ENCODE measurements at regions not wholly inside any gene's neighbourhood (a gene's known extent, or its start where the extent isn't known, plus 50 kb on each side); places are given as distances from the start of the nearest gene placed in this dataset.
"Not testable (repeated sequence)": the region's sequence is repeated elsewhere in the genome, so short reads cannot be mapped to it uniquely, and the experiment has no call there.

DNA sequence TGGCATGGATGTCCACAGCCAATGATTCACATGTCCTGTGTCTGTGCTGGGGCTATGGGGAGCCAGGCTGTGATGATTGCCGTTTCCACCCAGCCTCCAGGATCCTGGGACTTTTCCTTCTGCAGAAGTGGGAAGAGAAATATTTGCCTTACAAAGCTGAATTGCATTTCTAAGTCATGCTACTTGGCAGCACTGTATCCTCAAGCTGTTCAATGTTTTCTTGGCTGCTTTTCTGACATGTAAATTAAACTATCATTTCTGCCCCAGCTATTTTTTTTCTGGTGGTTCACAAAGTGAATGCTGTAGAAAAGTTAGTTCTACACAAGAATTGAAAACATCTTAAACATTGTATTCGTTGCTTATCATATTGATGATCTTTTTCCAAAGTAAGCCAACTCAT, 51.9 kb upstream of the TCERG1L start:
- no peak for DNase-seq (ENCODE audit: low read depth in 2 of 2)

GRCh38 chr10:131371571-131371970, 60.0 kb upstream of the TCERG1L start:
- DNase-seq (ENCODE audit: low read depth in 2 of 2), result no peak

GRCh38 chr10:131381576-131381975, 70.1 kb upstream of the TCERG1L start:
- DNase-seq (ENCODE audit: low read depth in 2 of 2), result no peak

- DNase-seq (ENCODE audit: low read depth in 2 of 2), result not testable (repeated sequence)
Measured at GRCh38 chr10:131385161-131385872, 73.8 kb upstream of the TCERG1L start.

GRCh38 chr10:131387018-131387529, 75.6 kb upstream of the TCERG1L start:
- DNase-seq (ENCODE audit: low read depth in 2 of 2), result no peak

DNA sequence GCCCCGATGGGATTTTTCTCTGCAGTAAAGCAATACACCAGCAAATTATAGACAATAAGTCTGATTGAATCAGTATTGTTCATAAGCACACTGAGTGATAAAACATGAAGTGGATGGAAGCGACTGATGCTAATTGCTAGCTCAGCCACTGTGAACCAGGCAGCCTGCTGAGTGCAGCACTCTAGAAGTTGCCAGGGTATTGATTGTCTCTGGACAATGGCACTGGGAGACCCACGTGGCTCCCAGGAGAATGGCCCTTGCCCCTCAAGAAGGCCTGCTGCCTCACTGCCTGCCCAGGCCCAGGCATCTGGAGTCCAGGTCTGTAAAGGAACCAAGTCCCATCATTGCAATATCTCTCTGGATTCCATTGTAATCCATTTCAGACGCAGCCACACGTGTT, 80.4 kb upstream of the TCERG1L start:
- DNase-seq (ENCODE audit: low read depth in 2 of 2), result no peak

DNA sequence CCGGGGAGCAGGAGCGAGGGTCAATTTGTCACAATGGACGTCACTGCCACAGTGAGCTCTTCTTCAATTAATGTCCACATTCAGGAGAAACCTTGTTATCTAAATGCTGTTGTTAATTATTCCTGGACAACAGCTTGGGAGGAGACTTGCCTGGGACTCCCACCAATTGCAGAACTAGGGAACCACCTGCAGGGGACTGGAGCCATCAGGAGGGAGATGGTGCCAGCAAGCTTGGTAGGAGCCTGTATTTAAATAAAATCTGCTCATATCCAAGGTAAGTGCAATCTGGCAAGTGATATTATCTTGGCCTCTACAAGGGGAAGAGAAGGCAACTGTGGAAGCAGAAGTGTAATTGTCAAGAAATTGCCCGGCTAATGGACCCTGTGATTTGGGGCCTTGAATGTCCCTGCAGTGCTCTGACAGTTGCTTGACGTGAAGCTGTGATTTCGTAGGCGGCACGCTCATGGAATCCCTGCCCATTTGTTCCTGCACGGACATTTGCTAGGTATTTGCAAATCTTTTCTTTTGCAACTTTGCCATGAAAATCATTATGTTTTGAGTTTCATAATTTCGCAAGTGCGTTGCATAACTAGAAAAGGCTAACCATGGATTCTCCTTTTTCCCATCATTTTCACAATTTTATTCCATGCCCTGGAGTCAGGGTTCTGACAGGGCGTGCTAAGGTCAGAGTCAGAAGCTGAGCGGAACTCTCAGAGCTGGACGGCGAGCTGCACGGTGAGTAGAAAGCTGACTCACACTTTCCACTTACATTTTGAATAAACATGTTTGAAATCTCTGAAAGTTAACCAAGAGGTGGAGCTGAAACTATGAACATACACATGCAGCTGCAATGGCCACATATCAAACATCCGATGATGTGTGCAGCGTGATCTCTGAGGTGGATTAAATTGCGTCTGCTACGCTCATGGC, 84.9 kb upstream of the TCERG1L start:
- no peak for DNase-seq (ENCODE audit: low read depth in 2 of 2)

- no peak for DNase-seq (ENCODE audit: low read depth in 2 of 2)
Measured at GRCh38 chr10:131398166-131398565, 86.6 kb upstream of the TCERG1L start.

DNA sequence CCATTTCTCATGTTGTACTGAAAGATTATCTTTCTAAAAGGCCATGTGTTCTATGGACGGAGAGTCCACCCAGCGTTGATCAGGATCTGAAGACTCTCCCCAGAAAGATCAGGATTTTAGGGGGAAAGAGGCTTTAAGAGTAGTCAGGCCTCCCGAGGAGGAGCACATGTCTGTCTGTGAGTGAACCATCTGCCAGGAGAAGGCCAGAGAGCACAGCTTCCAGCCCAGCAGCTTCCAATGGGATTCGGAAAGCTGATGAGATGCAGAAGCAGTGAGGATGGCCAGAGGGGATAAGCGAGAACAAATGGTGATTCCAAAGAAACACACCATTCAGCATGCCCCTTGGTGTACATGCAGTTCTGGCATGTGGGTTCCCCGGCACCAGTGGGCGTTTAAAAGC, 88.5 kb upstream of the TCERG1L start:
- DNase-seq (ENCODE audit: low read depth in 2 of 2), result no peak

- DNase-seq (ENCODE audit: low read depth in 2 of 2), result no peak
Measured at GRCh38 chr10:131400513-131400912, 89.0 kb upstream of the TCERG1L start.

- DNase-seq (ENCODE audit: low read depth in 2 of 2), result no peak
Measured at GRCh38 chr10:131402771-131403650, 91.5 kb upstream of the TCERG1L start.

- no peak for DNase-seq (ENCODE audit: low read depth in 2 of 2)
Measured at GRCh38 chr10:131403936-131404335, 92.4 kb upstream of the TCERG1L start.

GRCh38 chr10:131404886-131405285, 93.4 kb upstream of the TCERG1L start:
- DNase-seq (ENCODE audit: low read depth in 2 of 2), result no peak

DNA sequence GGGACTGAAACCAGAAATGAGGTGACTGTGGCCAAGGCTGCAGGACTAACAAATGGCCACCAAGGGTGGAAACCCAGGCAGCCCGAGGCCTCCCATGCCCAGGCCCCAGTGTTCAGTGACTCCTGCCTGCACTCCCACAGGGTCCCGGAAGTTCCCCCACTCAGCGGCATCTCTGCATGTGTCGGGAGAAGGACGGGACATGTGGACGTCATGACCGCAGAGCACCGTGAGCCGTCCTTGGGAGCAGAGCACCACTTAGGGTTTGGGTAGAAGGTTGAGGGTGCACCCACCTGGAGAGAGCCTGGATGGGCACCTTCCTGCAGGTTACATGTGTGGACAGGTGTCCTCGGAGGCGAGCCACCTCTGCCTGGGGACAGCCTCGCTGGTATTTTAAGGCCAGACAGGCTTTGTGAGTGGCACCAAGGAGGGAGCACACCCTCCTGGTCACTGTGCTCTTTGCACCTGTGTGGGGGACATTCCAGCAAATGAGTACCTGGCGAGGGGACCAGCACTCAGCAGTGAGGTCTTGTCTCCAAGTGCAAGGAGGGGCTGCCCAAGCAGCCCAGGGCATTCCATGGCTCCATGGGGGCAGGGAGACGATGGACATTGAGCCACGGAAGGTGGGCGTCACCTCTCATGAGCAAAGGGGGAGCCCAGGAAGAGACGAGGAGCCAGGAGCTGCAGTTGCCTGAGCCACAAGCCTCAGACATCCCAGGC, 95.3 kb upstream of the TCERG1L start:
- no peak for DNase-seq (ENCODE audit: low read depth in 2 of 2)

DNA sequence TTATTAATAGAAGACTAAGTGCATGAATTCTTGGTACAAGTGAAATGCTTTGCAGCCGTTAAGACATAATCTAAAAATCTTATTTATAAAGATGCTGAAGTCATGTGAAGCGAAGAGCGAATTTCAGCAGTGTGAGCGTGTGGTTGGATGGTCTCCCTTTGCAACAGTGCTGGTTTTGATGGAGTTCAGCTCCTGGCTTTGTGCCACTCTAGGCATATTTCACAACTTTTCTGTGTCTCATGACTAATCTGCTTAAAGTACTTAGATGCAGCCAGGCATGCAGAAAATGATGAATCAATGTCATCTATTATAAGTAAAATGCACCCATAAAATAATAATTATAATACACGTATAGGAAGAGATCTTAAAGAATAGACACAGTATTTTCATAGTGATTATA, 107.2 kb upstream of the TCERG1L start:
- DNase-seq (ENCODE audit: low read depth in 2 of 2), result no peak

DNA sequence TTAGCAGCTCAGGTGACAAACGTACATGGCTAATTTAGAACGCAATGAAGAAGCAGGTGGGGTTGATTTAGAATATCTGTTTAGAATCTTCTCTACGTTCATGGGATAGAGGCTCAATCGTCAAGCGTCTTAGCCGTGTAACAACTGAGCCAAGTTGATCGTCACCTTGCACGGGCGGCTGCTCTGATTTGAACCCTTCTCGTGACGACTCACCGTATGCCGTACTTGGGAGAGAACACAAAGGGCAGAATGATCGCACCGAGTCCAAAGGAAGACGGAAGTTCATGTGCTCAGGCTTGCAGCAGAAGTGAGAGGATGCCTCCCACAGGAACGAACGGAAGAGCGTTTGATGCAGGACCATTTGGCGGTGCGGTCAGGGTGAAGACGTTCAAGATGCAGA, 108.3 kb upstream of the TCERG1L start:
- no peak for DNase-seq (ENCODE audit: low read depth in 2 of 2)

DNA sequence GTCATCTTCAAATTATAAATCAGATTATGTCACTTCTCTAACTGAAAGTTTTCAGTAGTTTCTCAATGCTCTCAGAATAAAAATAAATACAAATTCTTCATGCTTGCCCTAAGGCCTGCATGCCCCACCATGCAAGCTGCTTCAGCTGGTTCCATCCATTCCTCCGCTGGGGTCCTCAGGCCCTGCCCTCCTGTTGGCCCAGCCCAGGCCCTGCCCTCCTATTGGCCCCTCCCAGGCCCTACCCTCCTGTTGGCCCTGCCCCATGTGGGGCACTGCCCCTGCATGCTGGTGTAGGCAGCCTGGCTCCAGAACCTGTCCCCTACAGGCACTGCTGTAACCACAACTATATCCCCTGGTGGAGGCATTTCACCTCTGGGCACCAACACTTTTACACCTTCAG, 109.3 kb upstream of the TCERG1L start:
- no peak for DNase-seq (ENCODE audit: low read depth in 2 of 2)

GRCh38 chr10:131421381-131421780, 109.9 kb upstream of the TCERG1L start:
- DNase-seq (ENCODE audit: low read depth in 2 of 2), result no peak

DNA sequence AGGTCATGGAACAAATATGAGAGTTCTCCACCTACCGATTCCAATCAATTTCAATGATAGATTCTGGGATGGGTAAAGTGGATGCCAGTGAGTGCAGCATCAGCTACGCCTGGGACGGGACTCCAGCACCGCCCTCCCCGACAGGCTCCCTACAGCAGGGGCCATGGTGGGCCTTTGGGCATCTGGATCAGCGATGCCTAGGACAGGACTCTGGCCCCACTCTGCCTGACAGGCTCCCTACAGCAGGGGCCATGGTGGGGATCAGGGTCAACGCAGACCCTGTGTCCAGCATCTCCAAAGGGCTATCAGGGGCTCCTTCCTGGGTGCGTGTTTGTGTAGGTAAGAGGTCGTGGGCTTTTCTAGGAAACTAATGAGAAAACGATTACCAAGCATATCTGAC, 111.2 kb upstream of the TCERG1L start:
- DNase-seq (ENCODE audit: low read depth in 2 of 2), result no peak

- DNase-seq (ENCODE audit: low read depth in 2 of 2), result no peak
Measured at GRCh38 chr10:131424053-131424452, 112.5 kb upstream of the TCERG1L start.

DNA sequence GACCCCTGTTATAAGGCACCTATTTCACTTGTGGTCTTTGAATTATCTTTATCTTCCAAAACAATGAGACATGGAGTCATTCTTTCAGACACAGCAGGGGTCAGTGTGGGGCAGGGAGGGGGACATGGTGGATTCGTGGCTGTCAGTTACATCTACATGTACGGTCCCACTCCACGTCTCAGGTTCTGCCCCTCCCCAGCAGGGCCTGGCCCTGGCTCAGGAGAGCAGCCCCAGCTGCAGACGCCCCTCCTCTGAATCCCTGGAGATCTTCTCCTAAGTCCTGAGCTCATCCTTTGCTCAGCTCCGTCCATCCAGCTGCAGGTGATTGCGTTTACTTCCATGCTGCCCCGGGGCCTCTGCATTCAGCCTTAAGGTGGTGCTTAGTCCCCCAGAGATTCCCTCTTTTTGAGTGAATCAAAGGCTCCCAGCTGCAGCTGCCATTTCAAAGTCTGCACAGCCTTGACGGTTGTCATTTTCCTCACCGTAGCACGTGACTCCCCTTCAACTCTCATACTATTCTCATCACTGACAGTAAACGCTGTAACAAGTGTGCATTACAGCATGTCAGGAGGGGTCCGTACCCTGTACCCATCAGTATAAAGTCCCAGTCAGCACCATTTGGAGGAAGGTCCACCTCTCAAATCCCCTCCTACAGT, 113.4 kb upstream of the TCERG1L start:
- DNase-seq (ENCODE audit: low read depth in 2 of 2), result no peak

Measured in stimulated activated CD4-positive, alpha-beta T cell treated with anti-CD3 and anti-CD28 coated beads, Interleukin-1b, Interleukin-23, amount 100 ng/mL, for 4 hours (primary cell).